HCT116 (cell line): ENCODE measurements at regions not wholly inside any gene's neighbourhood (a gene's known extent, or its start where the extent isn't known, plus 50 kb on each side); places are given as distances from the start of the nearest gene placed in this dataset.

Source experiments
- ATAC-seq: fragments of 200-7000 bp; cut with Tn5 transposase; 2 replicates; pipeline ENCODE4 v1.9.1; 2020; ENCODE audit warnings: mild to moderate bottlenecking, moderate library complexity
- BruUV-seq: library from RNA; stranded (reverse); fragments of 400-500 nt; replicated peaks from 2 replicates; lab custom pipeline; 2021; lab: Mats Ljungman, UMichigan
- CTCF ChIA-PET: fragments of 300-600 bp; sonication (Branson Sonifier 250); formaldehyde crosslinking; loops from one replicate; lab custom pipeline; 2021; ENCODE audit warnings: antibody characterized with exemption; lab: Charles Lee
- POLR2A ChIA-PET: fragments of 300-600, 350-600 bp; sonication (Branson Sonifier 250); formaldehyde crosslinking; loops from one replicate; lab custom pipeline; 2021; ENCODE audit warnings: antibody characterized with exemption; lab: Charles Lee
- RAD21 ChIA-PET, 2 experiments: fragments of 300-600 bp; sonication (Branson Sonifier 250); formaldehyde crosslinking; loops; one replicate each; lab custom pipeline; 2023; ENCODE audit warnings: low total read pairs in 2 of 2; ENCODE audit not compliant: uncharacterized antibody in 2 of 2, unreplicated experiment in 2 of 2, low non-redundant PET in 1 of 2; lab: Charles Lee
- DNase-seq: peaks from one replicate; pipeline ENCODE4 v3.0.0-alpha.2; 2010; ENCODE audit warnings: low read depth, low spot score
- H2AFZ ChIP-seq: fragments of 200-600 bp; shearing (Covaris generic), sonication (generic); 2 replicates; pipeline ENCODE4 v1.6.1; 2017; ENCODE audit warnings: low read depth, mixed run types, mixed read lengths, antibody characterized with exemption, low read length; ENCODE audit not compliant: poor library complexity, severe bottlenecking
- H3K27ac ChIP-seq: 2 replicates; pipeline ENCODE4 v1.5.1; 2012; ENCODE audit warnings: low read depth, low read length
- H3K27me3 ChIP-seq: fragments of 200-600 bp; sonication (generic); 2 replicates; pipeline ENCODE4 v1.6.1; 2016; ENCODE audit warnings: mixed run types, low read length, mixed read lengths; ENCODE audit not compliant: insufficient read depth
- H3K36me3 ChIP-seq, 2 experiments: fragments of 200-500 bp in 1 of 2; fragments of 200-600 bp in 1 of 2; sonication (Bioruptor generic) in 1 of 2; sonication (generic) in 1 of 2; 2 replicates each; pipeline versions ENCODE4 v1.5.1 to v1.6.1; 2014 to 2016; ENCODE audit warnings: low read length in 2 of 2, inconsistent platforms in 1 of 2, mixed read lengths in 1 of 2, mixed run types in 1 of 2; ENCODE audit not compliant: insufficient read depth in 2 of 2, control insufficient read depth in 1 of 2
- H3K4me1 ChIP-seq, 2 experiments: fragments of 200-600 bp in 1 of 2; sonication (generic) in 1 of 2; 2 replicates each; pipeline versions ENCODE4 v1.5.1 to v1.6.1; 2012 to 2017; ENCODE audit warnings: low read length in 2 of 2, inconsistent platforms in 1 of 2, mild to moderate bottlenecking in 1 of 2, mixed read lengths in 1 of 2, mixed run types in 1 of 2, moderate library complexity in 1 of 2; ENCODE audit not compliant: insufficient read depth in 2 of 2, control insufficient read depth in 1 of 2
- H3K4me2 ChIP-seq: fragments of 200-600 bp; sonication (generic); 2 replicates; pipeline ENCODE4 v1.6.1; 2017; ENCODE audit warnings: mixed run types, low read length, mixed read lengths
- H3K4me3 ChIP-seq, 2 experiments: fragments of 200-600 bp in 1 of 2; sonication (generic) in 1 of 2; replicated peaks in 1 of 2; 2 replicates each; pipeline ENCODE4 v1.5.1; 2011 to 2016; ENCODE audit warnings: low read length in 2 of 2, control low read depth in 1 of 2, low read depth in 1 of 2, mild to moderate bottlenecking in 1 of 2, mixed read lengths in 1 of 2, mixed run types in 1 of 2
- H3K79me2 ChIP-seq: fragments of 200-600 bp; sonication (generic); 2 replicates; pipeline ENCODE4 v1.6.1; 2017; ENCODE audit warnings: mild to moderate bottlenecking, mixed run types, low read length, moderate library complexity, mixed read lengths; ENCODE audit not compliant: insufficient read depth
- H3K9ac ChIP-seq: fragments of 200-600 bp; sonication (generic); 2 replicates; pipeline ENCODE4 v1.6.1; 2016; ENCODE audit warnings: low read length, mixed read lengths
- H3K9me2 ChIP-seq: fragments of 200-600 bp; sonication (generic), shearing (Covaris generic); 2 replicates; pipeline ENCODE4 v1.6.1; 2017; ENCODE audit warnings: mixed run types, mild to moderate bottlenecking, moderate library complexity; ENCODE audit not compliant: insufficient read depth
- H3K9me3 ChIP-seq, 2 experiments: fragments of 200-500 bp in 1 of 2; fragments of 200-600 bp in 1 of 2; sonication (Bioruptor generic) in 1 of 2; sonication (generic) in 1 of 2; 2 replicates each; pipeline ENCODE4 v1.6.1; 2014 to 2017; ENCODE audit warnings: low read length in 2 of 2, mixed read lengths in 2 of 2, inconsistent platforms in 1 of 2, low read depth in 1 of 2, mild to moderate bottlenecking in 1 of 2, mixed run types in 1 of 2, moderate library complexity in 1 of 2; ENCODE audit not compliant: control insufficient read depth in 1 of 2, insufficient read depth in 1 of 2
- H4K20me1 ChIP-seq: fragments of 200-600 bp; sonication (generic), shearing (Covaris generic); 2 replicates; pipeline ENCODE4 v1.6.1; 2017; ENCODE audit warnings: mixed run types, mild to moderate bottlenecking, moderate library complexity; ENCODE audit not compliant: insufficient read depth
- CBX3 ChIP-seq: IDR thresholded peaks from 2 replicates; pipeline ENCODE4 v1.6.1; 2012; ENCODE audit warnings: low read depth
- CEBPB ChIP-seq: IDR thresholded peaks from 2 replicates; pipeline ENCODE4 v1.6.1; 2012; ENCODE audit warnings: low read depth
- EGR1 ChIP-seq: IDR thresholded peaks from 2 replicates; pipeline ENCODE4 v1.6.1; 2012; ENCODE audit warnings: low read depth
- EZH2phosphoT487 ChIP-seq: fragments of 200-600 bp; IDR thresholded peaks from 2 replicates; pipeline ENCODE4 v1.6.1; 2018; ENCODE audit warnings: antibody characterized with exemption, borderline replicate concordance
- FOSL1 ChIP-seq: IDR thresholded peaks from 2 replicates; pipeline ENCODE4 v1.6.1; 2012; ENCODE audit warnings: low read depth
- POLR2A ChIP-seq: IDR thresholded peaks from 2 replicates; pipeline ENCODE4 v1.7.0; 2011; ENCODE audit warnings: borderline replicate concordance; ENCODE audit not compliant: insufficient read depth, insufficient read length; ENCODE audit errors: extremely low read depth
- POLR2AphosphoS5 ChIP-seq: IDR thresholded peaks from 2 replicates; pipeline ENCODE4 v1.6.1; 2011; ENCODE audit warnings: mild to moderate bottlenecking, low read depth, low read length, moderate library complexity
- RAD21 ChIP-seq: IDR thresholded peaks from 2 replicates; pipeline ENCODE4 v1.6.1; 2012; ENCODE audit warnings: low read depth, mild to moderate bottlenecking
- SIN3A ChIP-seq: IDR thresholded peaks from 2 replicates; pipeline ENCODE4 v1.6.1; 2012; ENCODE audit warnings: low read depth
- SP1 ChIP-seq: IDR thresholded peaks from 2 replicates; pipeline ENCODE4 v1.6.1; 2012; ENCODE audit warnings: low read depth
- TCF7L2 ChIP-seq: IDR thresholded peaks from 2 replicates; pipeline ENCODE4 v1.7.0; 2011; ENCODE audit warnings: borderline replicate concordance, inconsistent platforms; ENCODE audit not compliant: insufficient read depth, insufficient read length; ENCODE audit errors: extremely low read depth
- ZFX ChIP-seq: fragments of 450-650 bp; IDR thresholded peaks from 2 replicates; pipeline ENCODE4 v1.6.1; 2017
- intact Hi-C: fragments of 100-400 bp; cut with micrococcal nuclease; formaldehyde crosslinking; loops from 2 replicates; pipeline ENCODE4 v1.10.0; 2022
- TF ChIP-seq, protein P1 (sequence below), 3 experiments: fragments of 200-600 bp in 1 of 3; sonication (generic) in 1 of 3; IDR thresholded peaks in 2 of 3; conservative IDR thresholded peaks in 1 of 3; 2 replicates each; pipeline ENCODE4 v1.5.1; 2012 to 2017; ENCODE audit warnings: low read depth in 2 of 3, low read length in 2 of 3, antibody characterized with exemption in 1 of 3, borderline replicate concordance in 1 of 3, control low read depth in 1 of 3, mild to moderate bottlenecking in 1 of 3, mixed read lengths in 1 of 3, mixed run types in 1 of 3, moderate library complexity in 1 of 3; ENCODE audit not compliant: insufficient read depth in 1 of 3
- TF ChIP-seq, protein P2 (sequence below): IDR thresholded peaks from 2 replicates; pipeline ENCODE4 v1.6.1; 2012; ENCODE audit warnings: low read depth

DNA sequence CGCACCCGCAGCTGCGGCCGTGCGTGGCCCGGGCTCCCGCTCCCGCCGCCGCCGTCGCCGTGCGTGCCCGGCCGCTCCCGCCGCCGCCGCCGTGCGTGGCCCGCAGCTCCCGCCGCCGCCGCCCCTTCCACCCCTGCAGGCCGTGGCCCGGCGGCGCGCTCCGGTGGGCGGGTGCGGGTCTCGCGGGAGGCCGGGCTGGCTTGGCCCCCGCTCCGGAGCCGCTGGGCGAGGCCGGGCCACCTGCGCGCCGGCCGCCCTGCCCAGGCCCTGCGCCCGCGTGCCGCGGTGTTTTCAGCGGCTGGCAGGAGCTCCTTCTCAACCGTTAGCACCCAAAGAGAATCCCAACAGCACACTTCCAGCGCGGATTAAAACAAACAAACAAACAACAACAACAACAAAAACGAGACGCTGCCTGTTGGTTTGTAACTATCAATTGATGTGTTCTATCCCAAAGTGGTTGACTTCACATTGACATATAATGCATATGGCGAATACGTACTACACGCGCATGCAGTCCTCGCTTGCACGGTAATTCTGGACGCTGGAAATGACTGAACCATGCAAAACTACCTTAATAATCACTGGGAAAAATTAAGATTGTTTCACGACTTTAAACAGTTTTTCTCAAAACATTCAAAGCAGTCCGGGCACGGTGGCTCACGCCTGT is 113.7 kb upstream of the GOLGA8J start:
- no peaks in the 10 kb centered on the region for H3K79me2 ChIP-seq
- no peak overlapping the region for H3K4me2 ChIP-seq
- no peaks in the 10 kb centered on the region for H4K20me1 ChIP-seq
- H3K27ac ChIP-seq, result no peak overlapping the region
- no peak for DNase-seq
- no peak overlapping the region for H2AFZ ChIP-seq
- ChIA-PET POLR2A (no interaction called here), CTCF (no interaction called here), RAD21 (no interaction called here)
- intact Hi-C loops, result no loop called here
- no peaks in the 10 kb centered on the region for H3K9me3 ChIP-seq
- BruUV-seq, result no TSS peak
- no peak overlapping the region for H3K9ac ChIP-seq
- no peaks in the 10 kb centered on the region for H3K36me3 ChIP-seq
- H3K4me1 ChIP-seq, result no peaks in the 10 kb centered on the region
- no peak for ATAC-seq
- TF ChIP-seq TCF7L2, result no peak
- no peak for TF ChIP-seq SIN3A
- no peak for TF ChIP-seq FOSL1
- TF ChIP-seq, protein P1, sequence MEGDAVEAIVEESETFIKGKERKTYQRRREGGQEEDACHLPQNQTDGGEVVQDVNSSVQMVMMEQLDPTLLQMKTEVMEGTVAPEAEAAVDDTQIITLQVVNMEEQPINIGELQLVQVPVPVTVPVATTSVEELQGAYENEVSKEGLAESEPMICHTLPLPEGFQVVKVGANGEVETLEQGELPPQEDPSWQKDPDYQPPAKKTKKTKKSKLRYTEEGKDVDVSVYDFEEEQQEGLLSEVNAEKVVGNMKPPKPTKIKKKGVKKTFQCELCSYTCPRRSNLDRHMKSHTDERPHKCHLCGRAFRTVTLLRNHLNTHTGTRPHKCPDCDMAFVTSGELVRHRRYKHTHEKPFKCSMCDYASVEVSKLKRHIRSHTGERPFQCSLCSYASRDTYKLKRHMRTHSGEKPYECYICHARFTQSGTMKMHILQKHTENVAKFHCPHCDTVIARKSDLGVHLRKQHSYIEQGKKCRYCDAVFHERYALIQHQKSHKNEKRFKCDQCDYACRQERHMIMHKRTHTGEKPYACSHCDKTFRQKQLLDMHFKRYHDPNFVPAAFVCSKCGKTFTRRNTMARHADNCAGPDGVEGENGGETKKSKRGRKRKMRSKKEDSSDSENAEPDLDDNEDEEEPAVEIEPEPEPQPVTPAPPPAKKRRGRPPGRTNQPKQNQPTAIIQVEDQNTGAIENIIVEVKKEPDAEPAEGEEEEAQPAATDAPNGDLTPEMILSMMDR (IDR thresholded peaks at IDR 0.05 in 2 of 3, conservative IDR thresholded peaks at IDR 0.05 in 1 of 3; ENCODE audit: borderline replicate concordance in 1 of 3, insufficient read depth in 1 of 3, low read depth in 2 of 3, low read length in 2 of 3), result no peak
- TF ChIP-seq ZFX, result no peak
- TF ChIP-seq, protein P2, sequence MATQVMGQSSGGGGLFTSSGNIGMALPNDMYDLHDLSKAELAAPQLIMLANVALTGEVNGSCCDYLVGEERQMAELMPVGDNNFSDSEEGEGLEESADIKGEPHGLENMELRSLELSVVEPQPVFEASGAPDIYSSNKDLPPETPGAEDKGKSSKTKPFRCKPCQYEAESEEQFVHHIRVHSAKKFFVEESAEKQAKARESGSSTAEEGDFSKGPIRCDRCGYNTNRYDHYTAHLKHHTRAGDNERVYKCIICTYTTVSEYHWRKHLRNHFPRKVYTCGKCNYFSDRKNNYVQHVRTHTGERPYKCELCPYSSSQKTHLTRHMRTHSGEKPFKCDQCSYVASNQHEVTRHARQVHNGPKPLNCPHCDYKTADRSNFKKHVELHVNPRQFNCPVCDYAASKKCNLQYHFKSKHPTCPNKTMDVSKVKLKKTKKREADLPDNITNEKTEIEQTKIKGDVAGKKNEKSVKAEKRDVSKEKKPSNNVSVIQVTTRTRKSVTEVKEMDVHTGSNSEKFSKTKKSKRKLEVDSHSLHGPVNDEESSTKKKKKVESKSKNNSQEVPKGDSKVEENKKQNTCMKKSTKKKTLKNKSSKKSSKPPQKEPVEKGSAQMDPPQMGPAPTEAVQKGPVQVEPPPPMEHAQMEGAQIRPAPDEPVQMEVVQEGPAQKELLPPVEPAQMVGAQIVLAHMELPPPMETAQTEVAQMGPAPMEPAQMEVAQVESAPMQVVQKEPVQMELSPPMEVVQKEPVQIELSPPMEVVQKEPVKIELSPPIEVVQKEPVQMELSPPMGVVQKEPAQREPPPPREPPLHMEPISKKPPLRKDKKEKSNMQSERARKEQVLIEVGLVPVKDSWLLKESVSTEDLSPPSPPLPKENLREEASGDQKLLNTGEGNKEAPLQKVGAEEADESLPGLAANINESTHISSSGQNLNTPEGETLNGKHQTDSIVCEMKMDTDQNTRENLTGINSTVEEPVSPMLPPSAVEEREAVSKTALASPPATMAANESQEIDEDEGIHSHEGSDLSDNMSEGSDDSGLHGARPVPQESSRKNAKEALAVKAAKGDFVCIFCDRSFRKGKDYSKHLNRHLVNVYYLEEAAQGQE, result no peak
- no peak for TF ChIP-seq CBX3
- TF ChIP-seq SP1, result no peak
- no peak for TF ChIP-seq RAD21
- no peak for TF ChIP-seq EGR1
- TF ChIP-seq EZH2phosphoT487, result no peak
- TF ChIP-seq CEBPB, result no peak
- TF ChIP-seq POLR2AphosphoS5, result no peak
- no peak for TF ChIP-seq POLR2A
- H3K9me2 ChIP-seq, result no peaks in the 10 kb centered on the region
- no peaks in the 10 kb centered on the region for H3K27me3 ChIP-seq
- no peak overlapping the region for H3K4me3 ChIP-seq
